Left cardiac atrium (tissue), 4 donors: ENCODE measurements at regions not wholly inside any gene's neighbourhood (a gene's known extent, or its start where the extent isn't known, plus 50 kb on each side); places are given as distances from the start of the nearest gene placed in this dataset.

Experiments
- ATAC-seq, 2 donors: fragments of 200-7000 bp; cut with Tn5 transposase; one replicate each; pipeline ENCODE4 v1.9.1; 2020; ENCODE audit warnings: mild to moderate bottlenecking in 2 of 2, moderate library complexity in 2 of 2
- DNase-seq: peaks from one replicate; pipeline ENCODE4 v3.0.0-alpha.2; 2020
- intact Hi-C, 2 donors: fragments of 100-400 bp; cut with DNase I; formaldehyde crosslinking; loops; one replicate each; pipeline versions ENCODE4 v1.14.1 to v1.15.1; 2022 to 2023
- donor health status: DM: no; HTN: yes; CAD: no.
- donor health status: DM: no; HTN: yes; CAD: no; lungs with severe emphysema.
- donor health status: DM: yes; HTN: yes; CAD: no.
- donor health status: Dilated cardiomyopathy.

- intact Hi-C loops, result no loop called here
- DNase-seq (no peak), ATAC-seq (no peak)
Measured at GRCh38 chr2:235138339-235138738, 186.5 kb downstream of the SH3BP4 start.

GRCh38 chr2:235139956-235140800, 188.4 kb downstream of the SH3BP4 start:
- intact Hi-C loops, result loop anchor here in 1 of 2 donors (10.0 kb wide), 1 partner anchor 605 kb away; no protein-coding TSS in a partner anchor
- ATAC-seq (no peak), DNase-seq (no peak)

GRCh38 chr2:235140801-235141081, 188.9 kb downstream of the SH3BP4 start:
- intact Hi-C loops, result loop anchor here in 1 of 2 donors (10.0 kb wide), 1 partner anchor 604 kb away; no protein-coding TSS in a partner anchor
- DNase-seq, result no peak
- no peak for ATAC-seq

- no peak for DNase-seq
- ATAC-seq, result no peak
- intact Hi-C loops, result loop anchor here in 1 of 2 donors (10.0 kb wide), 1 partner anchor 603 kb away; no protein-coding TSS in a partner anchor
Measured at GRCh38 chr2:235141411-235142128, 189.8 kb downstream of the SH3BP4 start.

GRCh38 chr2:235142601-235143000, 190.8 kb downstream of the SH3BP4 start:
- intact Hi-C loops, result loop anchor here in 1 of 2 donors (10.0 kb wide), 1 partner anchor 602 kb away; no protein-coding TSS in a partner anchor
- ATAC-seq (no peak), DNase-seq (no peak)

GRCh38 chr2:235143789-235144188, 192.0 kb downstream of the SH3BP4 start:
- DNase-seq, result no peak
- intact Hi-C loops, result loop anchor here in 1 of 2 donors (10.0 kb wide), 1 partner anchor 601 kb away; no protein-coding TSS in a partner anchor
- no peak for ATAC-seq

GRCh38 chr2:235144291-235144690, 192.5 kb downstream of the SH3BP4 start:
- intact Hi-C loops, result loop anchor here in 1 of 2 donors (10.0 kb wide), 1 partner anchor 601 kb away; no protein-coding TSS in a partner anchor
- no peak for DNase-seq
- no peak for ATAC-seq

GRCh38 chr2:235146206-235146605, 194.4 kb downstream of the SH3BP4 start:
- intact Hi-C loops, result loop anchor here in 1 of 2 donors (10.0 kb wide), 1 partner anchor 599 kb away; no protein-coding TSS in a partner anchor
- no peak for DNase-seq
- no peak for ATAC-seq

- ATAC-seq (no peak), DNase-seq (no peak)
- intact Hi-C loops, result loop anchor here in 1 of 2 donors (10.0 kb wide), 1 partner anchor 598 kb away; no protein-coding TSS in a partner anchor
Measured at GRCh38 chr2:235146871-235147565, 195.2 kb downstream of the SH3BP4 start.

GRCh38 chr2:235148201-235149170, 196.7 kb downstream of the SH3BP4 start:
- DNase-seq (no peak), ATAC-seq (no peak)
- intact Hi-C loops, result loop anchor here in 1 of 2 donors (10.0 kb wide), 1 partner anchor 596 kb away; no protein-coding TSS in a partner anchor

GRCh38 chr2:235149240-235149659, 197.4 kb downstream of the SH3BP4 start:
- intact Hi-C loops, result loop anchor here in 1 of 2 donors (10.0 kb wide), 1 partner anchor 596 kb away; no protein-coding TSS in a partner anchor
- DNase-seq (no peak), ATAC-seq (no peak)

- DNase-seq (no peak), ATAC-seq (no peak)
- intact Hi-C loops, result loop anchor here in 1 of 2 donors (10.0 kb wide), 1 partner anchor 595 kb away; no protein-coding TSS in a partner anchor
Measured at GRCh38 chr2:235149736-235150135, 197.9 kb downstream of the SH3BP4 start.

- intact Hi-C loops, result no loop called here
- no peak for DNase-seq
- ATAC-seq, result no peak
Measured at GRCh38 chr2:235151152-235151551, 199.3 kb downstream of the SH3BP4 start.

- intact Hi-C loops, result no loop called here
- no peak for DNase-seq
- no peak for ATAC-seq
Measured at GRCh38 chr2:235155163-235155562, 203.3 kb downstream of the SH3BP4 start.

- intact Hi-C loops, result no loop called here
- DNase-seq (no peak), ATAC-seq (no peak)
Measured at GRCh38 chr2:235156055-235156454, 204.2 kb downstream of the SH3BP4 start.

- DNase-seq, result no peak
- no peak for ATAC-seq
Measured at GRCh38 chr2:235157746-235158482, 206.1 kb downstream of the SH3BP4 start.

GRCh38 chr2:235160281-235160810, 208.5 kb downstream of the SH3BP4 start:
- intact Hi-C loops, result no loop called here
- no peak for DNase-seq
- no peak for ATAC-seq

More at GRCh38 chr2:235157746-235158482, 206.1 kb downstream of the SH3BP4 start:
- intact Hi-C loops, result no loop called here
